GM12878 (cell line): ENCODE measurements at regions not wholly inside any gene's neighbourhood (a gene's known extent, or its start where the extent isn't known, plus 50 kb on each side); places are given as distances from the start of the nearest gene placed in this dataset.

Experiments used
- ATAC-seq: fragments of 200-7000 bp; cut with Tn5 transposase; 3 replicates; pipeline ENCODE4 v1.9.1; 2020; ENCODE audit warnings: mild to moderate bottlenecking, moderate library complexity
- BruUV-seq: library from RNA; stranded (reverse); fragments of 400-500 nt; replicated peaks from 2 replicates; lab custom pipeline; 2021; lab: Mats Ljungman, UMichigan
- CTCF ChIA-PET: fragments of 300-600 bp; sonication (Branson Sonifier 250); formaldehyde crosslinking; extraction: SDS; loops from one replicate; lab custom pipeline; 2021; ENCODE audit warnings: inconsistent platforms; lab: Yijun Ruan, JAX
- POLR2A ChIA-PET: fragments of 350-600 bp; formaldehyde crosslinking; extraction: SDS; loops from one replicate; lab custom pipeline; 2021; ENCODE audit warnings: inconsistent platforms; lab: Charles Lee
- RAD21 ChIA-PET: fragments of 300-600 bp; sonication (Branson Sonifier 250); formaldehyde crosslinking; loops from one replicate; lab custom pipeline; 2023; ENCODE audit warnings: antibody characterized with exemption; ENCODE audit not compliant: unreplicated experiment; lab: Charles Lee
- SMC1A ChIA-PET: fragments of 300-600 bp; sonication (Branson Sonifier 250); formaldehyde crosslinking; loops from one replicate; lab custom pipeline; 2023; ENCODE audit not compliant: unreplicated experiment, uncharacterized antibody; lab: Charles Lee
- DNase-seq: peaks from one replicate; pipeline ENCODE4 v3.0.0-alpha.2; 2011; ENCODE audit warnings: low read depth, low spot score
- FAIRE-seq: peaks from 3 replicates; lab custom pipeline; 2011; peaks lifted over from hg19 to GRCh38; lab: Jason Lieb, UNC
- H2AFZ ChIP-seq: 2 replicates; pipeline ENCODE4 v1.6.0; 2011; ENCODE audit warnings: low read depth, low read length, control low read depth; ENCODE audit not compliant: control insufficient read depth
- H3K27ac ChIP-seq: 2 replicates; pipeline ENCODE4 v1.5.1; 2011; ENCODE audit warnings: control low read depth; ENCODE audit not compliant: control insufficient read depth, insufficient read depth
- H3K27me3 ChIP-seq, 2 experiments: replicated peaks in 1 of 2; 2 replicates each; pipeline versions ENCODE4 v1.6.0 to v1.6.1; 2011; ENCODE audit warnings: low read length in 1 of 2; ENCODE audit not compliant: control insufficient read depth in 2 of 2, insufficient read depth in 2 of 2
- H3K36me3 ChIP-seq, 2 experiments: 2 replicates each; pipeline ENCODE4 v1.5.1; 2011; ENCODE audit warnings: low read length in 1 of 2; ENCODE audit not compliant: control insufficient read depth in 2 of 2, insufficient read depth in 2 of 2
- H3K4me1 ChIP-seq: 2 replicates; pipeline ENCODE4 v1.6.1; 2011; ENCODE audit warnings: mild to moderate bottlenecking, low read length, moderate library complexity, mixed read lengths; ENCODE audit not compliant: control insufficient read depth, insufficient read depth
- H3K4me2 ChIP-seq: 2 replicates; pipeline ENCODE4 v1.6.0; 2011; ENCODE audit warnings: control low read depth; ENCODE audit not compliant: control insufficient read depth, insufficient read depth
- H3K4me3 ChIP-seq: fragments of 200-600 bp; sonication (generic); 2 replicates; pipeline ENCODE4 v1.5.1; 2016
- H3K79me2 ChIP-seq: 2 replicates; pipeline ENCODE4 v1.6.0; 2011; ENCODE audit warnings: low read length; ENCODE audit not compliant: control insufficient read depth, insufficient read depth
- H3K9ac ChIP-seq: 2 replicates; pipeline ENCODE4 v1.8.0; 2011; ENCODE audit warnings: low read length, control low read depth, mixed read lengths; ENCODE audit not compliant: control insufficient read depth, insufficient read depth
- H3K9me3 ChIP-seq: replicated peaks from 3 replicates; pipeline ENCODE4 v1.5.1; 2011; ENCODE audit warnings: mild to moderate bottlenecking, low read length; ENCODE audit not compliant: control insufficient read depth, insufficient read depth
- H4K20me1 ChIP-seq: 2 replicates; pipeline ENCODE4 v1.6.0; 2011; ENCODE audit not compliant: control insufficient read depth, insufficient read depth
- BRCA1 ChIP-seq: IDR thresholded peaks from 2 replicates; pipeline ENCODE4 v1.6.1; 2011; ENCODE audit warnings: low read depth, low read length, improper control_type of control experiment
- ETV6 ChIP-seq, 2 experiments: fragments of 450-650 bp in 1 of 2; IDR thresholded peaks in 1 of 2; conservative IDR thresholded peaks in 1 of 2; 2 replicates each; pipeline ENCODE4 v1.6.1; 2014; ENCODE audit warnings: antibody characterized with exemption in 1 of 2, borderline replicate concordance in 1 of 2, low read depth in 1 of 2, mild to moderate bottlenecking in 1 of 2, moderate library complexity in 1 of 2
- IKZF2 ChIP-seq, 2 experiments: fragments of 450-650 bp; IDR thresholded peaks; 2 replicates each; pipeline ENCODE4 v1.6.1; 2017; ENCODE audit warnings: mild to moderate bottlenecking in 2 of 2, moderate library complexity in 2 of 2
- KDM1A ChIP-seq: fragments of 200-600 bp; sonication (generic); IDR thresholded peaks from 2 replicates; pipeline ENCODE4 v1.6.1; 2016; ENCODE audit warnings: borderline replicate concordance
- NRF1 ChIP-seq: conservative IDR thresholded peaks from 2 replicates; pipeline ENCODE4 v1.6.1; 2011; ENCODE audit warnings: mild to moderate bottlenecking, low read depth, low read length, improper control_type of control experiment
- PBX3 ChIP-seq: IDR thresholded peaks from 2 replicates; pipeline ENCODE4 v1.6.1; 2011; ENCODE audit warnings: mild to moderate bottlenecking, low read depth, low read length, moderate library complexity; ENCODE audit not compliant: insufficient replicate concordance
- RAD51 ChIP-seq: fragments of 450-650 bp; IDR thresholded peaks from 2 replicates; pipeline ENCODE4 v1.6.1; 2016; ENCODE audit warnings: moderate library complexity, mild to moderate bottlenecking, inconsistent platforms
- RFX5 ChIP-seq: IDR thresholded peaks from 2 replicates; pipeline ENCODE4 v1.6.1; 2011; ENCODE audit warnings: low read depth, low read length, improper control_type of control experiment
- SIX5 ChIP-seq: IDR thresholded peaks from 2 replicates; pipeline ENCODE4 v1.6.1; 2011; ENCODE audit warnings: mild to moderate bottlenecking, low read depth, low read length, moderate library complexity; ENCODE audit not compliant: severe bottlenecking
- SMARCA5 ChIP-seq: fragments of 450-650 bp; IDR thresholded peaks from 2 replicates; pipeline ENCODE4 v1.6.1; 2017; ENCODE audit warnings: mild to moderate bottlenecking
- STAT1 ChIP-seq: fragments of 450-650 bp; conservative IDR thresholded peaks from 2 replicates; pipeline ENCODE4 v1.6.1; 2014; ENCODE audit warnings: antibody characterized with exemption, mild to moderate bottlenecking
- SUPT20H ChIP-seq: IDR thresholded peaks from 2 replicates; pipeline ENCODE4 v1.6.1; 2011; ENCODE audit warnings: low read depth, mild to moderate bottlenecking, low read length, moderate library complexity, borderline replicate concordance; ENCODE audit not compliant: control insufficient read depth
- SUZ12 ChIP-seq: fragments of 200-600 bp; sonication (generic); IDR thresholded peaks from one replicate; pipeline ENCODE4 v1.6.1; 2018; ENCODE audit warnings: antibody characterized with exemption, mild to moderate bottlenecking; ENCODE audit not compliant: unreplicated experiment
- TCF3 ChIP-seq: IDR thresholded peaks from 2 replicates; pipeline ENCODE4 v1.6.1; 2012; ENCODE audit warnings: low read depth, mild to moderate bottlenecking, low read length, borderline replicate concordance; ENCODE audit not compliant: insufficient read depth
- ZNF207 ChIP-seq: fragments of 450-650 bp; IDR thresholded peaks from 2 replicates; pipeline ENCODE4 v1.6.1; 2014; ENCODE audit warnings: antibody characterized with exemption, mild to moderate bottlenecking, borderline replicate concordance
- ZNF622 ChIP-seq: fragments of 450-650 bp; IDR thresholded peaks from 2 replicates; pipeline ENCODE4 v1.6.1; 2017; ENCODE audit warnings: mild to moderate bottlenecking, inconsistent platforms
- WGBS: methylation state at CpG from one replicate; pipeline ENCODE4 v1.1.6; 2016; ENCODE audit warnings: low lambda C conversion rate; ENCODE audit not compliant: insufficient replicate concordance, insufficient coverage; ENCODE audit errors: missing lambda C conversion rate; 5-methylcytosine and 5-hydroxymethylcytosine counted together
- in situ Hi-C: fragments of 300-500 bp; cut with MboI; formaldehyde crosslinking; loops from 9 replicates; pipeline ENCODE4 v1.14.3; 2018; ENCODE audit warnings: mixed read lengths
- intact Hi-C: fragments of 100-400 bp; cut with micrococcal nuclease; formaldehyde crosslinking; loops from one replicate; pipeline ENCODE4 v1.14.2; 2022; ENCODE audit not compliant: unreplicated experiment

GRCh38 chr9:99605016-99605743 lies 216.5 kb upstream of the NR4A3 start:
- no peak overlapping the region for H3K27ac ChIP-seq
- RAD21 ChIA-PET: interaction anchor here (0.9 to 1.0 kb wide), 3 partner anchors 12 to 28 kb away, joined by 3 read pairs; no protein-coding TSS in a partner anchor
- DNase-seq: no peak
- in situ Hi-C loops: no loop called here
- FAIRE-seq: no peak
- no peaks in the 10 kb centered on the region; the same call in 1 of the 3 replicates for H3K9me3 ChIP-seq
- H3K9ac ChIP-seq: no peak overlapping the region
- peak in 1 of 2 experiments; percentile 48; a peak in 1 of 4 replicates for TF ChIP-seq ETV6 (conservative IDR thresholded peaks at IDR 0.05 in 1 of 2, IDR thresholded peaks at IDR 0.05 in 1 of 2; ENCODE audit: borderline replicate concordance in 1 of 2, low read depth in 1 of 2)
- TF ChIP-seq NRF1: no peak
- 52% methylated on average over 5 of the region's 5 CpGs for WGBS
- intact Hi-C loops: no loop called here
- SMC1A ChIA-PET: interaction anchor here (0.6 to 3.7 kb wide), 9 partner anchors 9 to 374 kb away, joined by 3 to 10 read pairs (median 3); no protein-coding TSS in a partner anchor
- peak; percentile 47; the same call in 2 of the 3 replicates for ATAC-seq
- H3K4me2 ChIP-seq: no peak overlapping the region
- H3K4me1 ChIP-seq: peaks cover 4% of the 10 kb centered on the region; the same call in 1 of the 2 replicates
- CTCF ChIA-PET: interaction anchor here (0.6 to 1.4 kb wide), 3 partner anchors 11 to 390 kb away, joined by 3 read pairs; no protein-coding TSS in a partner anchor
- no TSS peak for BruUV-seq
- H2AFZ ChIP-seq: no peak overlapping the region
- POLR2A ChIA-PET: no interaction called here
- H4K20me1 ChIP-seq: no peaks in the 10 kb centered on the region
- no peaks in the 10 kb centered on the region for H3K36me3 ChIP-seq
- no peaks in the 10 kb centered on the region for H3K79me2 ChIP-seq
- no peak overlapping the region for H3K4me3 ChIP-seq
- no peaks in the 10 kb centered on the region for H3K27me3 ChIP-seq

- 72% methylated on average over 2 of the region's 2 CpGs for WGBS
- H2AFZ ChIP-seq: no peak overlapping the region
- in situ Hi-C loops (no loop called here), intact Hi-C loops (no loop called here)
- ATAC-seq (no peak), DNase-seq (no peak), FAIRE-seq (no peak)
- no peaks in the 10 kb centered on the region; the same call in 2 of the 3 replicates for H3K9me3 ChIP-seq
- SMC1A ChIA-PET: interaction anchor here (0.6 to 3.7 kb wide), 6 partner anchors 13 to 373 kb away, joined by 3 to 10 read pairs (median 3); no protein-coding TSS in a partner anchor
- RAD21 ChIA-PET: no interaction called here
- no peak overlapping the region for H3K4me2 ChIP-seq
- H3K27ac ChIP-seq: no peak overlapping the region
- H3K36me3 ChIP-seq: no peaks in the 10 kb centered on the region
- no peaks in the 10 kb centered on the region for H4K20me1 ChIP-seq
- no peaks in the 10 kb centered on the region for H3K27me3 ChIP-seq
- CTCF ChIA-PET: interaction anchor here (0.6 to 0.7 kb wide), 2 partner anchors 144 to 389 kb away, joined by 3 read pairs; no protein-coding TSS in a partner anchor
- no peak overlapping the region for H3K4me3 ChIP-seq
- H3K9ac ChIP-seq: no peak overlapping the region
- POLR2A ChIA-PET: no interaction called here
- no peaks in the 10 kb centered on the region for H3K79me2 ChIP-seq
- H3K4me1 ChIP-seq: peaks cover 4% of the 10 kb centered on the region; the same call in 1 of the 2 replicates
- no TSS peak for BruUV-seq
- TF ChIP-seq IKZF2 (IDR thresholded peaks at IDR 0.05) (no peak), ZNF207 (no peak), KDM1A (no peak), TCF3 (no peak), RAD51 (no peak), SMARCA5 (no peak), STAT1 (no peak), SUPT20H (no peak), RFX5 (no peak), BRCA1 (no peak), SUZ12 (no peak), SIX5 (no peak), PBX3 (no peak), ZNF622 (no peak)
These were observed 215.4 kb upstream of the NR4A3 start for GRCh38 chr9:99606296-99606695.
